HG03095 (cell line): ENCODE measurements at regions not wholly inside any gene's neighbourhood (a gene's known extent, or its start where the extent isn't known, plus 50 kb on each side); places are given as distances from the start of the nearest gene placed in this dataset.

Source experiments
- ATAC-seq: cut with Tn5 transposase; IDR thresholded peaks from one replicate; pipeline ENCODE4 v1.9.1; 2021; ENCODE audit warnings: moderate library complexity; ENCODE audit not compliant: unreplicated experiment

- ATAC-seq, result no peak
Observed at GRCh38 chr3:159123877-159124276, 322.0 kb downstream of the MFSD1 start.

- no peak for ATAC-seq
Observed at GRCh38 chr3:159126261-159127020, 324.6 kb downstream of the MFSD1 start.

- no peak for ATAC-seq
Observed at GRCh38 chr3:159127021-159127392, 325.2 kb downstream of the MFSD1 start.

GRCh38 chr3:159128628-159129027, 326.8 kb downstream of the MFSD1 start:
- no peak for ATAC-seq

GRCh38 chr3:159130108-159130507, 328.3 kb downstream of the MFSD1 start:
- no peak for ATAC-seq

DNA sequence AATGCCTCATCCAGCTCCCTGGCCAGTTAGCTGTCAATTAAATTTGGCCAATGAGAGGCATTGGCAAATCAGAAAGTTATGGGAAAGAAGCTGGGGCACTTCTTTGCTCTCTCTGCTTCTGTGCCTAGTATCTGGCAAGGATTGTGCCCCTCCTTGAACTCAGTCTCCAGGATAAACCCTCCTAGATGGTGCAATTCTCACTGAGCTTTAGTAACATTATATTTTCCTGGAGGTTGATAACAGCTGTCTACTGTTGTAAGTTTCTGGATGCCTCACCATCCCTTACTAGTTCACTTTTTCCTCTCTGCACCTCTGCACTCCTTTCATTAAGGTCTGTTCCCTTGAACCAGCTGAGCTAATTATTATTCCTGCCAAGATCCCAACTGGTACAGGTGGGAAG, 329.5 kb downstream of the MFSD1 start:
- no peak for ATAC-seq

DNA sequence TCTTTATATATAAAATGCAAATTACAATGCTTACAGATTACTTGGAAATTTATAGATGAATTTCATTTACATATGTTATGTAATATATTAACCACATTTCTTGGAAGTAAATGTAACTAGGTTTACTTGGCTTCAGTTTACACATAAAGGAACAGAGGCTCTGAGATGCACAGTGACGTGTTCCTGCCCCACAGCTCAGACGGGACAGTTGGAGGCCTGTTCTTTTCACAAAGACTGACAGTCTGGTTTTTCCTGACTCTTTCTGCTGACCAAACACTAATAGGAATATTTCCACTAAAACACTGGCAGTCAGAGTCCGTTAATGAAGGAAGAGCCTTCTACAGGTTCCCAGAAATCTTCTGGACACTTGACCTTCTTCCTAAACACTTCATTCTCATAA, 336.1 kb downstream of the MFSD1 start:
- ATAC-seq, result no peak

DNA sequence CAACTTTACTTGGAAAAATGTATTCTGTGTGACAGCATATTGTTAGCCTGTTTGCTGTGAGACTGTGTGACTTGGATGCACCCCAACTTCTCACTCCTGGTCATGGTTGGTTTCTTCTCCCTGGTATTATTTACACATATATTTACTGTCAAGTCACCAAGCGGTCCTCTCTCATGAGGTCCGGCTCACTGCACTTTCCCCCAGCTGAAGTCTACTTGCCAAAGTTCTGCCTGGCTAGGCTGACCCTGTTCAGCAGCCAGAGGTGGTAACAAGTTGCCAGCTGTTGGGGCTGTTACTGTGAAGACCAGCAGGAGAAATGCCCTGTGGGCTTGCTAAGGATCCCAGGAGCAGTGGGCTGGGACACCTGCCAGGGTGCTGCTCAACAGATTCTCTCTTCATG, 337.5 kb downstream of the MFSD1 start:
- no peak for ATAC-seq

- ATAC-seq, result no peak
Observed at GRCh38 chr3:159144472-159144871, 342.6 kb downstream of the MFSD1 start.

GRCh38 chr3:159144891-159145290, 343.0 kb downstream of the MFSD1 start:
- no peak for ATAC-seq

DNA sequence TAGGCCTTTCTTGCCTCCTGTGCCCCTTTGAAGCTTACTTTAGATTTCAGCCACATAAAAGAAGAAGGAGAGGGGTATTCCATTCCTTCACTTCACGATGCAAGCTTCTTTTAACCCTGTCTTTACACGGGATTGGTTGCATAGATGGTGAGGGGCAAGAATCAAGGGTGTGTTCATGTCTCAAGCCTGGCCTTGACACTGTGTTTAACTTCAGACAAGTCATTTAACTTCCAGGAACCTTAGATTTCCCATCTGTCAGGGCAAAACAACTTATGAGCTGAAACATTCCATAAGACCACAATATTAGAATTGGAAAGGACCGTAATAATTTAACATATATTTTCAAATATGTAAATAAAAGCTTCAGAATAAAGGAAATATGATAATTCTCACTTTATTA, 344.5 kb downstream of the MFSD1 start:
- no peak for ATAC-seq

DNA sequence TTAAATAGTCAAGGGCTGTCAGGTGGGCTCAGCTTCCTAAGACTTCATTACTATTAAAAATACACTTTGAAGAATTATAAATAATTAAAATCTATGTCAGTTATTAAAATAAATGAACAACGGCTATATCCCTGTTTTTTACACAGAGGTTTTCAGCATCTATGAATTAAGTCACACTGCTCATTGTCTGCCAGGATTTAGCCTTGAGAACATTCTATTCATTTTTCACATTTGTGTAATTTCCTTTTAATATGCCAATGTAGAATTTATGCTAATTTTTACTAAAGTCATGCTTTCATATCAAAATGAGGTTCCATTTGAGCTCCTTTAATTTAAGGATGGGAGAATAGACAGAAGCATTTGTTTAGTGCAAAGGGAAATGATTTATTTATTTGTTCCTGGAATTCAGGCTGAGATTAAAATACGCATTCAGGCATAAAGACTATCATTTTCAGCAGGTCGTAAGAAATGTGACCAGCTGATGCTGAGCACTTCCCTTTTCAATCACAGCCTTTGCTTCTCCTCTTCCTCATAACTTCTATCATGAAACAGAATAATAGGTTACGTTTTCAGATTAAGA, 345.1 kb downstream of the MFSD1 start:
- ATAC-seq, result no peak

DNA sequence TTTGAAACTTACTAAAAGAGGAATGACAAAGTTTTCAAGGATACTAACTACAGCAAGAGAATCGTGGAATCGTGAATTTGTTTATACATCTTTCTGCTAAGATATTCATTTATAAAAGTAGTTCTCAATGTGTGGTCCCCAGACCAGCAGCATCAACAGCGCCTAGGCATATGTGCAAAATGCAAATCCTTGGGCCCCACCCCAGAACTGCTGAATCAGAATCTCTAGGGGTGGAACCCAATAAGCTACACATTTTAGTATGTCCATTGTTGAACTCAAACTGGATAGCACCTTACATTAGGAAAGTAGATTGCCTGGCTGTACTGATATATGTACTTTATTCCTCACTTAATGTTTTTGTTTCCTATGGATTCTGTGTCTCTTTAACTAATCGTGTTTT, 346.0 kb downstream of the MFSD1 start:
- no peak for ATAC-seq

DNA sequence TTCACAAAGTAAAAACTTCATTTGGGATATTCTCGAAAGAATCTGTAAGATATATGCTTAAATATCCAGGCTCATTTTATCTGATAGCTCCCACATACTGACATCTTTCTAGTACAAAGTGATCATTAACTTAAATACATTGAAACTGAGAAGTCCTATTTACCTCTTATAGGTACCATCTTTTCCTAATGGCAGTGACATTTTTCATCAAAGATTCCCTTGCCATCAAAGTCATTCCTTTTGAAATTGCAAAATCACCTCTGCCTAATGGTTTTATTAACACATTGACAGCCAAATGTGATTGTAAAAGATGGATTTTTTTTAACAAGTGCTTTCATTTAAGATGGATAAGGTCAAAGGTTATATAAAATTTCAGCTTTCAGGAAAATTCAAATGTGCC, 346.6 kb downstream of the MFSD1 start:
- ATAC-seq, result no peak

DNA sequence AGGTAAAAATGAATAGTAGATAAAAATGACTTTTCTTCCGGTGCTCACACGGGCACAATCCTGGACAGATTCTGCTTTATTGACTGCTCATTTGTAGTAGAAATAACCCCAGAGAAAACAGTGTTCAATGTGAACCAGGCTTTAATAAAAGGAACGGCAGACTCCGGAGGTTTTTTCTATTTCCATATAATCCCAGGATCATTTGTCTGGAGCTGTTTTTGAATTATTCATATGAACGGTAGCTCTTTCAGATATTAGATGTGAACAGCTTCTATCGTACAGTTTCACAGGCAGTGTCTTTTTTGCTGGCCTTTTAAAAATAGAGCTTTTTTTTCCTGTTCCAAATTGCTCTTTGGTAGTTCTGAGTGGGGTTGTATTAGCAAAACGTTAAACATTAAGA, 347.3 kb downstream of the MFSD1 start:
- no peak for ATAC-seq

DNA sequence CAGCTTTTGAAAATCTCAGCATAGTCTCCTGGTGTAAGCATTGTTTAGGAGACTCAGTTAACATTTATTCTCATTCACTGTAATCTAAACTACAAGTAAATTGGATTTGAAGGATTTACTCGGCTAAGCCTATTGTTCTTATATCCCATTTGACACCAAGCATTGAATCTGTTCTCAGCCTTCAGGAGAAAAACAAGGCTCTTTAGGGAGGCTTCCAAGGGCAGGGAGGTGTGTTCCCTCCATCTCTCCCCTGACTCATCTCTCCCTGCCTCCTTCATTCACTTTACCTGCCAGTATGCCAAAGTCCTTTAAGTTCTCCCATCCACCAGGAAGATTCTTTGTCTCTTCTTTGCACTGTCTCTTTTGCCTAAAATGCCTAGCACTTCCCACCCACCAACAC, 347.8 kb downstream of the MFSD1 start:
- no peak for ATAC-seq

- no peak for ATAC-seq
Observed at GRCh38 chr3:159150180-159150579, 348.3 kb downstream of the MFSD1 start.

- no peak for ATAC-seq
Observed at GRCh38 chr3:159151130-159151529, 349.3 kb downstream of the MFSD1 start.

GRCh38 chr3:159157275-159157674, 355.4 kb downstream of the MFSD1 start:
- no peak for ATAC-seq

DNA sequence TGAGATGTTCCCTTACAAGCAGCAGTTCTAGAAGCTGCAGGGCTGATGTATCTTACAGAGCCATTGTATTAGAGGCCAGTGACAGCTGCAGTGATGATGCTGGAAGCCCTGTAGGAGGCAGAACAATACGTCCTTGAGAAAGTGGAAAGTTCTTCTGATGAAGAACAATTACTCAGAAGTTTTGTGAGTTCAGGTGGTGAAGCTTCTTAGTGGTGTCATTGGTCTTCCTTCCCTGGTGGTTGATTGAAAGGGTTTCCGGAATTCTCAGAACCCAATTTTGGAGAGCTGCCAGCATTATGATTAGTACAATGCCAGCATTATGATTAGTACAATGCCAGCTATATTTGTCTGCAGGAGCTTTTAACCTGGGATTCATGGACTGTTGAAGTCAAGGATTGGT, 356.4 kb downstream of the MFSD1 start:
- ATAC-seq, result no peak

GRCh38 chr3:159158801-159159200, 356.9 kb downstream of the MFSD1 start:
- ATAC-seq, result no peak

DNA sequence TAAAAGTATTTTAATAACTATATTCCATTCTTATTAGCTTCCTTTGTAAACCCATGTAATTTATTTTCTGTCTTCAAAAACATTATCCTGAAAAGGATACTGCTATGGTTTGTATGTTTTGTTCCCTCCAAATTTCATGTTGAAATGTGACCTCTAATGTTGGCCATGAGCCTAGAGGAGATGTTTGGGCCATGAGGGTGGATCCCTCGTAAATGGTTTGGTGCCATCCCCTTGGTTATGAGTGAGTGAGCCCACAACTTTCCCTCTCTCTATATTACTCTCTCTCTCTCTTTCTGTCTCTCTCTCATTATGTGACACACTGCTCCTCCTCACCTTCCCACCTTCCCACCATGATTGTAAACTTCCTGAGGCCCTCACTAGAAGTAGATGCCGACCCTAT, 357.7 kb downstream of the MFSD1 start:
- no peak for ATAC-seq

- no peak for ATAC-seq
Observed at GRCh38 chr3:159163656-159164055, 361.8 kb downstream of the MFSD1 start.
